Ishikawa (cell line): ENCODE measurements at regions not wholly inside any gene's neighbourhood (a gene's known extent, or its start where the extent isn't known, plus 50 kb on each side); places are given as distances from the start of the nearest gene placed in this dataset.
A peak's percentile ranks its signal among the peaks of the same experiment; 100 is the strongest.

Experiments
- CEBPB ChIP-seq: IDR thresholded peaks from 2 replicates; pipeline ENCODE4 v1.6.1; 2012
- CREB1 ChIP-seq: IDR thresholded peaks from 2 replicates; pipeline ENCODE4 v1.6.1; 2012; ENCODE audit warnings: low read depth
- EGR1 ChIP-seq: IDR thresholded peaks from 2 replicates; pipeline ENCODE4 v1.6.1; 2012
- EP300 ChIP-seq: IDR thresholded peaks from 2 replicates; pipeline ENCODE4 v1.6.1; 2012; ENCODE audit warnings: borderline replicate concordance
- FOXM1 ChIP-seq: IDR thresholded peaks from 2 replicates; pipeline ENCODE4 v1.6.1; 2012; ENCODE audit warnings: low read depth, borderline replicate concordance
- MAX ChIP-seq: IDR thresholded peaks from 2 replicates; pipeline ENCODE4 v1.6.1; 2012
- NFIC ChIP-seq: IDR thresholded peaks from 2 replicates; pipeline ENCODE4 v1.6.1; 2012
- RAD21 ChIP-seq: IDR thresholded peaks from 2 replicates; pipeline ENCODE4 v1.6.1; 2012; ENCODE audit warnings: low read depth
- REST ChIP-seq: IDR thresholded peaks from 2 replicates; pipeline ENCODE4 v1.6.1; 2012; ENCODE audit warnings: low read depth, mild to moderate bottlenecking
- TAF1 ChIP-seq: IDR thresholded peaks from 2 replicates; pipeline ENCODE4 v1.6.1; 2012; ENCODE audit warnings: low read depth, mild to moderate bottlenecking
- TCF12 ChIP-seq: IDR thresholded peaks from 2 replicates; pipeline ENCODE4 v1.6.1; 2012; ENCODE audit warnings: low read depth
- TEAD4 ChIP-seq: IDR thresholded peaks from 2 replicates; pipeline ENCODE4 v1.6.1; 2012
- USF1 ChIP-seq: IDR thresholded peaks from 2 replicates; pipeline ENCODE4 v1.6.1; 2012
- YY1 ChIP-seq: IDR thresholded peaks from 2 replicates; pipeline ENCODE4 v1.6.1; 2012; ENCODE audit warnings: low read depth
- ZBTB7A ChIP-seq: IDR thresholded peaks from 2 replicates; pipeline ENCODE4 v1.6.1; 2012; ENCODE audit warnings: low read depth

GRCh38 chr1:88075813-88076212, 608.3 kb upstream of the PKN2 start:
- no peak for TF ChIP-seq REST
- no peak for TF ChIP-seq TAF1
- no peak for TF ChIP-seq FOXM1
- no peak for TF ChIP-seq MAX
- no peak for TF ChIP-seq EP300
- no peak for TF ChIP-seq USF1
- no peak for TF ChIP-seq CEBPB
- TF ChIP-seq RAD21: no peak
- TF ChIP-seq YY1: no peak

- TF ChIP-seq NFIC (no peak), RAD21 (0 out of 2 replicates have a peak, but pooled peaks have one; percentile 7)
Measured at GRCh38 chr1:88079036-88079435, 605.0 kb upstream of the PKN2 start.

GRCh38 chr1:88080875-88081274, 603.2 kb upstream of the PKN2 start:
- no peak for TF ChIP-seq USF1

- TF ChIP-seq CREB1 (no peak), TEAD4 (no peak), TCF12 (no peak), TAF1 (no peak), EP300 (no peak), FOXM1 (no peak), MAX (no peak), YY1 (no peak), RAD21 (no peak), CEBPB (no peak), ZBTB7A (no peak), USF1 (no peak), REST (no peak), EGR1 (no peak), NFIC (no peak)
Measured at GRCh38 chr1:88088481-88088880, 595.6 kb upstream of the PKN2 start.

GRCh38 chr1:88089961-88090360, 594.1 kb upstream of the PKN2 start:
- TF ChIP-seq NFIC: no peak
- no peak for TF ChIP-seq TCF12
- no peak for TF ChIP-seq EGR1
- no peak for TF ChIP-seq CREB1
- TF ChIP-seq EP300: no peak
- TF ChIP-seq FOXM1: no peak
- TF ChIP-seq CEBPB: no peak
- TF ChIP-seq REST: no peak
- no peak for TF ChIP-seq MAX
- TF ChIP-seq TEAD4: no peak
- TF ChIP-seq ZBTB7A: no peak
- no peak for TF ChIP-seq USF1
- TF ChIP-seq TAF1: no peak
- TF ChIP-seq RAD21: no peak
- TF ChIP-seq YY1: no peak
